ENCODE measurements at regions not wholly inside any gene's neighbourhood (a gene's known extent, or its start where the extent isn't known, plus 50 kb on each side); places are given as distances from the start of the nearest gene placed in this dataset.

DNA sequence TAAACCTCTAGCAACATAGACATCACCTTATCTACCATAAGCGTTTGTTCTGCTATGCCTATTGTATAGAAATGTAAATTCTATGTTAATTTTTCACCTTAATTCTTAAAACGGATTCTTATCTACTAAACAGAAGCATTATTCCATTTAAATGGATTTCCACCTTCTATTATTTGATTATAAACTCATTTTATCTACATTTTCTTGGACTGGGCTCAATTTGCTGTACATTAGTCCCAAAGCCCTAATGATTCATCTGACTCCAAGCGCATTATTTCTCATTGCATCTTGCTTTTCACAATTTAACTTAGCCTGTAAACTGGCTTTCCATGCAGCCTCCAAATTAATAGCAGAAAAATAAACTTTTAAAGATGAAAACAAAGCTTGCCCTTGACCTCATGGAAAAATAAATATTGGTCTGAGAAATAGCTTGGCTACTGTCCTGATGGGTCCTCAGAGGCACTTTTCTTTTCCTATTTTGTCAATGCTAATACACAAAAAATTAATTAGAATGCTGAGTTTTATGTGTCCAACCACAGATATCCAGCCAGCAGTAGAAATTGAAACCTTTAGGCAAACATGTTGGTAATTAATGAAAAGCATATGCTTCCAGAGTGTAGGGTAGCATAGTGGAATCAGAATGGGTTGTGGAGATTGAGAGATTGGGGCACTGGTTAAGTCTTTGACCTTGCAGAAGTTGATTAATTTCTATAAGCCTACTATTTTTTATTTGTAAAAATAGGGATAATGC, 81.4 kb upstream of the CFAP20DC start:
- TF ChIP-seq, protein P1, sequence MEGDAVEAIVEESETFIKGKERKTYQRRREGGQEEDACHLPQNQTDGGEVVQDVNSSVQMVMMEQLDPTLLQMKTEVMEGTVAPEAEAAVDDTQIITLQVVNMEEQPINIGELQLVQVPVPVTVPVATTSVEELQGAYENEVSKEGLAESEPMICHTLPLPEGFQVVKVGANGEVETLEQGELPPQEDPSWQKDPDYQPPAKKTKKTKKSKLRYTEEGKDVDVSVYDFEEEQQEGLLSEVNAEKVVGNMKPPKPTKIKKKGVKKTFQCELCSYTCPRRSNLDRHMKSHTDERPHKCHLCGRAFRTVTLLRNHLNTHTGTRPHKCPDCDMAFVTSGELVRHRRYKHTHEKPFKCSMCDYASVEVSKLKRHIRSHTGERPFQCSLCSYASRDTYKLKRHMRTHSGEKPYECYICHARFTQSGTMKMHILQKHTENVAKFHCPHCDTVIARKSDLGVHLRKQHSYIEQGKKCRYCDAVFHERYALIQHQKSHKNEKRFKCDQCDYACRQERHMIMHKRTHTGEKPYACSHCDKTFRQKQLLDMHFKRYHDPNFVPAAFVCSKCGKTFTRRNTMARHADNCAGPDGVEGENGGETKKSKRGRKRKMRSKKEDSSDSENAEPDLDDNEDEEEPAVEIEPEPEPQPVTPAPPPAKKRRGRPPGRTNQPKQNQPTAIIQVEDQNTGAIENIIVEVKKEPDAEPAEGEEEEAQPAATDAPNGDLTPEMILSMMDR (IDR thresholded peaks at IDR 0.05) = no peak
- TF ChIP-seq POLR2AphosphoS5 (IDR thresholded peaks at IDR 0.05) (no peak), EP300 (IDR thresholded peaks at IDR 0.05) (no peak)
